Gastrocnemius medialis (tissue), 4 donors: ENCODE measurements at regions not wholly inside any gene's neighbourhood (a gene's known extent, or its start where the extent isn't known, plus 50 kb on each side); places are given as distances from the start of the nearest gene placed in this dataset.

Source experiments
- CTCF ChIP-seq, 5 experiments: fragments of 450-650 bp in 3 of 5; fragments of 200-600 bp in 2 of 5; sonication (generic) in 2 of 5; IDR thresholded peaks in 4 of 5; conservative IDR thresholded peaks in 1 of 5; 1 replicate in 4 of 5; 2 replicates in 1 of 5; pipeline ENCODE4 v1.5.1; 2016 to 2019; ENCODE audit warnings: antibody characterized with exemption in 5 of 5, mild to moderate bottlenecking in 3 of 5, moderate library complexity in 3 of 5
- POLR2A ChIP-seq, 2 donors: fragments of 450-650 bp; IDR thresholded peaks; one replicate each; pipeline ENCODE4 v1.6.1; 2017; ENCODE audit warnings: antibody characterized with exemption in 2 of 2, mild to moderate bottlenecking in 2 of 2, moderate library complexity in 2 of 2

GRCh38 chr2:222134654-222135053, 164.1 kb downstream of the PAX3 start:
- TF ChIP-seq CTCF (IDR thresholded peaks at IDR 0.05 in 4 of 5, conservative IDR thresholded peaks at IDR 0.05 in 1 of 5) (no peak), POLR2A (IDR thresholded peaks at IDR 0.05) (no peak)
